Adrenal gland (tissue), 9 donors: ENCODE measurements at regions not wholly inside any gene's neighbourhood (a gene's known extent, or its start where the extent isn't known, plus 50 kb on each side); places are given as distances from the start of the nearest gene placed in this dataset.

ENCODE experiments used
- DNase-seq, 7 donors: peaks; one replicate each; pipeline ENCODE4 v3.0.0-alpha.2; 2019 to 2020
- H3K27ac ChIP-seq, 5 donors: fragments of 200-600 bp; sonication (generic) in 4 of 5; 1 replicate in 3 of 5; 2 replicates in 2 of 5; pipeline versions ENCODE4 v1.5.1 to v1.8.0; 2016 to 2020; ENCODE audit warnings: mild to moderate bottlenecking in 1 of 5
- H3K27me3 ChIP-seq: fragments of 200-600 bp; 2 replicates; pipeline ENCODE4 v1.8.0; 2021
- H3K36me3 ChIP-seq, 2 donors: fragments of 200-600 bp; replicated peaks in 1 of 2; 1 replicate in 1 of 2; 2 replicates in 1 of 2; pipeline versions ENCODE4 v1.5.1 to v1.8.0; 2018 to 2022
- H3K4me1 ChIP-seq, 2 donors: fragments of 200-600 bp; replicated peaks in 1 of 2; 1 replicate in 1 of 2; 2 replicates in 1 of 2; pipeline versions ENCODE4 v1.5.1 to v1.8.0; 2018 to 2021
- H3K4me3 ChIP-seq, 4 donors: fragments of 200-600 bp; sonication (generic) in 3 of 4; one replicate each; pipeline ENCODE4 v1.5.1; 2016 to 2018
- H3K9me3 ChIP-seq, 3 donors: fragments of 200-600 bp; sonication (generic) in 1 of 3; replicated peaks in 1 of 3; 1 replicate in 2 of 3; 2 replicates in 1 of 3; pipeline versions ENCODE4 v1.5.1 to v1.8.0; 2016 to 2021
- POLR2A ChIP-seq, 2 donors: fragments of 450-650 bp; IDR thresholded peaks; one replicate each; pipeline ENCODE4 v1.6.1; 2017; ENCODE audit warnings: antibody characterized with exemption in 2 of 2, mild to moderate bottlenecking in 2 of 2, moderate library complexity in 1 of 2
- WGBS, 4 donors: extraction: QIAGEN DNeasy Blood & Tissue Kit in 2 of 4; methylation state at CpG; one replicate each; pipeline versions ENCODE4 v1.1.5 to v1.1.7; 2013 to 2017; 5-methylcytosine and 5-hydroxymethylcytosine counted together
- intact Hi-C, 2 donors: fragments of 100-400 bp; cut with DNase I; formaldehyde crosslinking; loops; one replicate each; pipeline versions ENCODE4 v1.14.1 to v1.15.0; 2022 to 2023
- TF ChIP-seq, protein P1 (sequence below), 6 experiments: fragments of 450-650 bp in 4 of 6; fragments of 200-600 bp in 2 of 6; sonication (generic) in 1 of 6; IDR thresholded peaks; 1 replicate in 5 of 6; 2 replicates in 1 of 6; pipeline versions ENCODE4 v1.5.1 to v1.8.0; 2016 to 2021; ENCODE audit warnings: antibody characterized with exemption in 6 of 6, mild to moderate bottlenecking in 2 of 6, moderate library complexity in 1 of 6
- donor health status: healthy with polysubstance abuse.
- donor health status: Bipolar disorder and iron deficiency.
- donor health status: DM: yes; HTN: yes; CAD: no.
- donor health status: DM: no; HTN: no; CAD: no.
- donor health status: DM: no; HTN: no; CAD: no.

DNA sequence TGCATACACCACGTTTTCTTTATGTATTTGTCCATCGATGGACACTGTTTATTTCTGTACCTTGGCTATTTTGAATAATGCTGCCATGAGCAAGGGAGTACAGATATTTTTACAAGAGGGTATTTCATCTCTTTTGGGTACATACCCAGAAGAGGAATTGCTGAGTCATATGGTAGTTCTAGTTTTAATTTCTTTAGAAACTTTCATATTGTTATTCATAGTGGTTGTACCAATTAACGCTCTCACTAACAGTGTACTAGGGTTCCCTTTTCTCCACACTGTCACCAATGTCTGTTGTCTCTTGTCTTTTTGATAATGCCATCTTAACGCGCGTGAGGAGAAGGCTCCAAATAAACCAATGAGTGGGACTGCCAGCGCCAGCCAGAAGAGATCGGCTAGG is 257.6 kb upstream of the EDIL3 start:
- Histone ChIP-seq H3K27ac (no peak overlapping the region), H3K36me3 (no peaks in the 10 kb centered on the region), H3K4me3 (no peak overlapping the region), H3K4me1 (no peaks in the 10 kb centered on the region), H3K9me3 (no peaks in the 10 kb centered on the region), H3K27me3 (no peaks in the 10 kb centered on the region)
- 93 to 95% (median 94%) methylated on average over 8 of the region's 8 CpGs for WGBS, 4 donors
- TF ChIP-seq POLR2A (IDR thresholded peaks at IDR 0.05) = no peak
- TF ChIP-seq, protein P1, sequence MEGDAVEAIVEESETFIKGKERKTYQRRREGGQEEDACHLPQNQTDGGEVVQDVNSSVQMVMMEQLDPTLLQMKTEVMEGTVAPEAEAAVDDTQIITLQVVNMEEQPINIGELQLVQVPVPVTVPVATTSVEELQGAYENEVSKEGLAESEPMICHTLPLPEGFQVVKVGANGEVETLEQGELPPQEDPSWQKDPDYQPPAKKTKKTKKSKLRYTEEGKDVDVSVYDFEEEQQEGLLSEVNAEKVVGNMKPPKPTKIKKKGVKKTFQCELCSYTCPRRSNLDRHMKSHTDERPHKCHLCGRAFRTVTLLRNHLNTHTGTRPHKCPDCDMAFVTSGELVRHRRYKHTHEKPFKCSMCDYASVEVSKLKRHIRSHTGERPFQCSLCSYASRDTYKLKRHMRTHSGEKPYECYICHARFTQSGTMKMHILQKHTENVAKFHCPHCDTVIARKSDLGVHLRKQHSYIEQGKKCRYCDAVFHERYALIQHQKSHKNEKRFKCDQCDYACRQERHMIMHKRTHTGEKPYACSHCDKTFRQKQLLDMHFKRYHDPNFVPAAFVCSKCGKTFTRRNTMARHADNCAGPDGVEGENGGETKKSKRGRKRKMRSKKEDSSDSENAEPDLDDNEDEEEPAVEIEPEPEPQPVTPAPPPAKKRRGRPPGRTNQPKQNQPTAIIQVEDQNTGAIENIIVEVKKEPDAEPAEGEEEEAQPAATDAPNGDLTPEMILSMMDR (IDR thresholded peaks at IDR 0.05) = no peak
- intact Hi-C loops = no loop called here
- DNase-seq = no peak

DNA sequence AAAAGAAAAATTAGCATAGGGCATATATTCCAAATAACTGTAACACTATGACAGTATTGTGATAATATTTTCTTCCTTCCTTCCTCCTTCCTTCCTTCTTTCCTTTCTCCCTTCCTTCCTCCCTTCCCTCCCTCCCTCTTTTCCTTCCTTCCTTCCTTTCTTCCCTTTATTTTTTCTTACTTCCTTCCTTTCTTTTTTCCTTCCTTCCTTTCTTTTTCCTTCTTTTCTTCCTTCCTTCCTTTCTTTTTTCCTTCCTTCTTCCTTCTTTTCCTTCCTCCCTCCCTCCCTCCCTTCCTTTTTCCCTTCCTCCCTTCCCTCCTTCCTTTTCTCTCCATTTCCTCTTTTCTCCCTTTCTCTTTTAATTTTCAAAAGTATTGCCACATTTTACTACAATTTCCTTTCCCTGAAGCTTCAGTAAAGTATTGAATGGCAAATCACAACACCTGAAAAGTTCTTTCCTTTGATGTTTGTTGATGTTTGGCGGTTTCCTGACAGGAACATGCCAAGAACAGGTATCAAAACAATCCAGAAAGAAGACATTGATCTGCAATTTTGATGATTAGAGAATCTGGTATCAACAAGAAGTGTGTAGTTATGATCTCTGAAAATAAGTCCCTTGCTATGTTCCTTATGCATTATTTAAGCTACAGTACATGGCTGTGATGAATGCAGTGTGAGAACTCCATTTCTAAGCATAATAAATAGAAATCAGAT is 253.1 kb upstream of the EDIL3 start:
- H3K27ac ChIP-seq = no peak overlapping the region
- no peaks in the 10 kb centered on the region for H3K36me3 ChIP-seq
- WGBS, 4 donors = 93 to 100% (median 95%) methylated on average over 1 of the region's 1 CpG
- no peak for DNase-seq
- H3K4me3 ChIP-seq = no peak overlapping the region
- no peaks in the 10 kb centered on the region for H3K4me1 ChIP-seq
- H3K9me3 ChIP-seq = no peaks in the 10 kb centered on the region
- no peak for TF ChIP-seq POLR2A (IDR thresholded peaks at IDR 0.05)
- TF ChIP-seq, protein P1 (IDR thresholded peaks at IDR 0.05) = no peak
- intact Hi-C loops = no loop called here
- no peaks in the 10 kb centered on the region for H3K27me3 ChIP-seq

DNA sequence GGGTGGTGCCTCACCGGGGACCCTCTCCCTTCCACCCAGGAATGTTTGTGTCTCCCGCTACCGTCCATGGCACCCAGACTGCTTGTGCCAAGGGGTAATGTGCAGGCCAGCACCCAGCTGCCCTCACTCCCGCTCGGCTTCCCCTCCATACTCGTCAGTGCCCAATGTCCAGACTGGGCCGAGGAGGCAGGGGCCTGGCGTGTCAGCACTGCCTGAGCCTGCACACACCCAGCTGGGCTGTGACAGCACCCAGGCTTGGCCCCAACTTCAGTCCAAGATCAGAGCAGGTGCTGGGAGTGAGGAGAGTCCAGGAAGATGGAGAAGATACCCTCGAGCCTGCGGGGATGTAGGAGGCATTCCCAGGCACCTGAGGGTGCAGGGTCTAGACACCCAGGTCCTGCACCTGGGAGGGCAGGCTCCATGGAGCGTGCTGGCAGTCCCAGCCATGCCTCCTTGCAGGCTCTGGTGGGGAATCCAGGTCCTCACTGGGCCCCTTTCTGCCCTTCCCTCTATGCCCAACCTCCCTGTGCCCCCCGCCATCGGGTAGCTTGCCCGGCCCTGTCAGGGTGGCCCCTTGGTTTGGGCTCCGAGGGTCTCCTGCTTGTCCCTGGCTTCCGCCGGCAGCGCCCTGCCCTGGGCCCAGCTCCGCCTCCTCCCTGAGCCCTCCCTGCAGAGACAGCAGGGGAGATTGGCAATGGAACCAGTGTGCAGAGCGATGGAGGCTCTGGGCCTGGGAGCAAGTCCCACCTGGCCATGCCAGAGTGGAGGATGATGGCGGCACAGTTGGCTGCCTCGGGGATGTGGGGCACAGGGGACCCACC is 250.8 kb upstream of the EDIL3 start:
- H3K4me3 ChIP-seq = no peak overlapping the region
- TF ChIP-seq, protein P1 (IDR thresholded peaks at IDR 0.05) = no peak
- TF ChIP-seq POLR2A (IDR thresholded peaks at IDR 0.05) = no peak
- H3K4me1 ChIP-seq = no peaks in the 10 kb centered on the region
- H3K27ac ChIP-seq = no peak overlapping the region
- intact Hi-C loops = no loop called here
- H3K27me3 ChIP-seq = no peaks in the 10 kb centered on the region
- H3K36me3 ChIP-seq = no peaks in the 10 kb centered on the region
- no peaks in the 10 kb centered on the region for H3K9me3 ChIP-seq
- no peak for DNase-seq
- WGBS, 4 donors = 94 to 98% (median 96%) methylated on average over 8 to 22 of the region's 22 CpGs

DNA sequence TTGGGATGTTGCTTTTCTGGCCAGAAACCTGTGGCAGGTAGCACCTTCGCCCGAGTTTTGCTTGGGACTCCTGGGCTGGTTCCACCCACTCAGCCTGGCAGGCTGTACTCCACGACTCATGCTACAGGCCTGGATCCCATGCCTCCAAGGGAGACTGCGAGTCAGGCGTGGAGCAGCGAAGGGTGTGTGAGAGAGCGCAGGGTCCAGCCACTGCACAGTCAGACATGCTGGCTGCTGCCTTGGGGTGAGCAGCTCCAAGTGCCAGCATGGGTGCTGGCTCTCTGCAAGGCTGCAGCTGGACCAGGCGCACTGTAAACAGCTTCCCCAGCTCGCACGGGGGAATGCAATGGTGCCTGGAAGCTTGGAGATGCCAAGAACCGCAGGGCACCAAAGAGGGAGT is 249.6 kb upstream of the EDIL3 start:
- H3K27ac ChIP-seq = no peak overlapping the region
- intact Hi-C loops = no loop called here
- no peak overlapping the region for H3K4me3 ChIP-seq
- H3K9me3 ChIP-seq = no peaks in the 10 kb centered on the region
- no peaks in the 10 kb centered on the region for H3K36me3 ChIP-seq
- DNase-seq = no peak
- H3K27me3 ChIP-seq = no peaks in the 10 kb centered on the region
- 90 to 95% (median 92%) methylated on average over 8 to 11 of the region's 11 CpGs for WGBS, 4 donors
- H3K4me1 ChIP-seq = no peaks in the 10 kb centered on the region
- TF ChIP-seq, protein P1 (IDR thresholded peaks at IDR 0.05) = no peak
- TF ChIP-seq POLR2A (IDR thresholded peaks at IDR 0.05) = no peak
